ENCODE measurements at regions not wholly inside any gene's neighbourhood (a gene's known extent, or its start where the extent isn't known, plus 50 kb on each side); places are given as distances from the start of the nearest gene placed in this dataset.

GRCh38 chr22:27434898-27435297 lies 366.7 kb downstream of the MN1 start:
- H2AK5ac ChIP-seq (ENCODE audit: low read depth, low read length): no peak overlapping the region
- H3K23me2 ChIP-seq (ENCODE audit: low read depth, low read length): no peaks in the 10 kb centered on the region
- H3K79me1 ChIP-seq (ENCODE audit: low read depth, low read length): no peaks in the 10 kb centered on the region
- H4K8ac ChIP-seq (ENCODE audit: extremely low read depth, insufficient read depth, low read length): no peak overlapping the region
- H3K27me3 ChIP-seq (replicated peaks in 1 of 4; ENCODE audit: control insufficient read depth in 3 of 4, extremely low read depth in 1 of 4, insufficient read depth in 3 of 4, low read length in 3 of 4): peaks cover 0 to 2% (median 0%) of the 10 kb centered on the region in 4 experiments; a peak in 1 of 7 replicates
- no peak overlapping the region for H2BK120ac ChIP-seq (replicated peaks; ENCODE audit: low read depth, low read length)
- peak overlapping the region; percentile 7; the same call in 1 of the 2 replicates for H2BK12ac ChIP-seq (ENCODE audit: low read depth, low read length)
- H3K4me3 ChIP-seq (ENCODE audit: extremely low read depth in 1 of 4, insufficient read depth in 2 of 4, low read depth in 3 of 4, low read length in 4 of 4): no peak overlapping the region
- no peaks in the 10 kb centered on the region for H3K79me2 ChIP-seq (ENCODE audit: control insufficient read depth in 1 of 2, insufficient read depth in 2 of 2, low read length in 2 of 2)
- H2BK5ac ChIP-seq (ENCODE audit: low read depth, low read length): no peak overlapping the region
- H4K91ac ChIP-seq (replicated peaks; ENCODE audit: insufficient read length, low read length): no peak overlapping the region
- no peak overlapping the region for H3K4me2 ChIP-seq (ENCODE audit: insufficient read depth in 1 of 2, low read depth in 2 of 2, low read length in 2 of 2)
- no peak overlapping the region for H3K56ac ChIP-seq (replicated peaks; ENCODE audit: insufficient read length, low read depth, low read length)
- DNase-seq (ENCODE audit: low read depth in 1 of 2, low spot score in 2 of 2) (no peak), FAIRE-seq (no peak)
- H3K4ac ChIP-seq (replicated peaks; ENCODE audit: insufficient read length, low read depth, low read length): no peak overlapping the region
- no peak overlapping the region for H3K18ac ChIP-seq (ENCODE audit: extremely low read depth, low read length)
- H3K36me3 ChIP-seq (ENCODE audit: control insufficient read depth in 2 of 4, insufficient read depth in 4 of 4, low read length in 3 of 4): no peaks in the 10 kb centered on the region
- H3K23ac ChIP-seq (ENCODE audit: insufficient read length): no peak overlapping the region
- no peak overlapping the region for H4K5ac ChIP-seq (ENCODE audit: insufficient read length, low read depth, low read length)
- H3K9me3 ChIP-seq (ENCODE audit: insufficient read depth in 2 of 2, low read depth in 1 of 2, low read length in 1 of 2): peaks cover 6 to 8% of the 10 kb centered on the region in 2 experiments; a peak in 3 of 4 replicates
- H2BK15ac ChIP-seq (ENCODE audit: low read length): peak overlapping the region; percentile 90
- ChIA-PET CTCF (ENCODE audit: partially characterized antibody) (interaction anchor here (3.5 kb wide), 1 partner anchor 15 kb away, joined by 17 read pairs; no protein-coding TSS in a partner anchor), POLR2A (ENCODE audit: partially characterized antibody) (no interaction called here)
- WGBS, 2 experiments (ENCODE audit: extremely low coverage in 1 of 2, insufficient coverage in 1 of 2, insufficient read length in 1 of 2, insufficient replicate concordance in 2 of 2, low coverage in 1 of 2, low lambda C conversion rate in 2 of 2, missing lambda C conversion rate in 1 of 2): 88% methylated on average over 10 of the region's 10 CpGs; no CpG with 5 or more reads in 1 of the 2 experiments
- H3K14ac ChIP-seq (ENCODE audit: insufficient read length): no peak overlapping the region
- 0 out of 2 replicates have a peak overlapping the region, but pooled peaks have one; percentile 4 for H2BK20ac ChIP-seq (ENCODE audit: low read length)
- no peak overlapping the region for H3K27ac ChIP-seq (ENCODE audit: low read depth, low read length)
- peaks cover 0 to 16% (median 7%) of the 10 kb centered on the region in 4 experiments; a peak in 6 of 7 replicates for H3K4me1 ChIP-seq (replicated peaks in 1 of 4; ENCODE audit: control insufficient read depth in 3 of 4, insufficient read depth in 4 of 4, low read length in 3 of 4)
- H3K9ac ChIP-seq (replicated peaks in 1 of 4; ENCODE audit: extremely low read depth in 1 of 4, low read depth in 3 of 4, low read length in 3 of 4): no peak overlapping the region
- TF ChIP-seq FOSL1 (IDR thresholded peaks at IDR 0.05; ENCODE audit: insufficient read depth, low read depth, low read length) (no peak), E2F6 (IDR thresholded peaks at IDR 0.05) (no peak), EP300 (IDR thresholded peaks at IDR 0.05; ENCODE audit: borderline replicate concordance in 1 of 2, low read depth in 2 of 2, low read length in 2 of 2) (no peak)
- no peak overlapping the region for H2AFZ ChIP-seq (ENCODE audit: low read length)
- H4K20me1 ChIP-seq (replicated peaks in 1 of 2; ENCODE audit: control insufficient read depth in 1 of 2, insufficient read depth in 2 of 2, low read length in 2 of 2): no peaks in the 10 kb centered on the region

Measured in H1 (cell line).